ACC112 (cell line): ENCODE measurements at regions not wholly inside any gene's neighbourhood (a gene's known extent, or its start where the extent isn't known, plus 50 kb on each side); places are given as distances from the start of the nearest gene placed in this dataset.

Experiments used
- H2AFZ ChIP-seq: fragments of 200-600 bp; sonication (generic); one replicate; pipeline ENCODE4 v1.6.0; 2017; ENCODE audit warnings: antibody characterized with exemption, low read length; ENCODE audit not compliant: unreplicated experiment
- H3K27ac ChIP-seq: fragments of 200-600 bp; sonication (generic); 2 replicates; pipeline ENCODE4 v1.5.1; 2014; ENCODE audit warnings: low read depth, mild to moderate bottlenecking, antibody characterized with exemption, low read length, moderate library complexity
- H3K27me3 ChIP-seq: fragments of 200-600 bp; sonication (generic); 2 replicates; pipeline ENCODE4 v1.6.1; 2014; ENCODE audit warnings: mild to moderate bottlenecking, antibody characterized with exemption, low read length, moderate library complexity, mixed read lengths; ENCODE audit not compliant: insufficient read depth
- H3K36me3 ChIP-seq: fragments of 200-600 bp; sonication (generic); 2 replicates; pipeline ENCODE4 v1.6.1; 2016; ENCODE audit warnings: mild to moderate bottlenecking, antibody characterized with exemption, low read length, moderate library complexity, mixed read lengths; ENCODE audit not compliant: insufficient read depth
- H3K4me1 ChIP-seq: fragments of 200-600 bp; sonication (generic); one replicate; pipeline ENCODE4 v1.6.1; 2016; ENCODE audit warnings: low read length, mixed read lengths; ENCODE audit not compliant: insufficient read depth, unreplicated experiment, control insufficient read depth
- H3K4me3 ChIP-seq: fragments of 200-600 bp; sonication (generic); 2 replicates; pipeline ENCODE4 v1.5.1; 2014; ENCODE audit warnings: mild to moderate bottlenecking, low read depth, low read length
- H3K79me2 ChIP-seq: fragments of 200-600 bp; sonication (generic); one replicate; pipeline ENCODE4 v1.6.0; 2016; ENCODE audit warnings: low read length; ENCODE audit not compliant: control insufficient read depth, unreplicated experiment, insufficient read depth

DNA sequence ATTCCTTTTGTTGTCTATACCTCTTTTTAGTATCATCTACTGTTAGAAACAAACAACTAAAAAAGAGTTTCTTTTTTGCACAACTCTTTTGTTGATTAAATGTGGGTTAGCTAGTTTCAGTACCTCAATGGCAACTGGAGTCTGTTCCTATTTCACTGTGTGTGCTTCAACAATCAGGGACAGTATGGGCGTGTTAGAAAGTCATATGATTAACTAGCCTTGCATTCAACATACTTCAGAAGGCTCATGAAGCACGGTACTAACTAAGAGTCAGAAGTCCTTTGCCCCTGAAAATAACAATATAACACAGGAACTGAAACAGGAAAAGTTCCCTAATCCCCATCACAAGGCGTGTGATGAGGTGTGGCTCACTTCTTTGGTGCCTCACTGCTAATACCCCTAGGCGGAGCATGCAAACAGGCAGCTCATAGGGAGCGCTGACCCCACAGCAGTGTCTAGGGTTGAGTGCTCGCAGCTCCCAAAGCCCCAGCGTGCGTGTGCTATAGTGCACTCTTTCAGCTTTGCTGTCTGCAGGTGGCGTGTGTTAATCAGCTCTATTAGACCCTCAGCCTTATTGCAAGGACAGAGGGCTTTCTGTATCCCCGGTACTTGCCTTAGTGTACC lies 203.1 kb upstream of the NDST3 start:
- Histone ChIP-seq H2AFZ (no peak overlapping the region), H3K36me3 (no peaks in the 10 kb centered on the region), H3K4me1 (no peaks in the 10 kb centered on the region), H3K4me3 (no peak overlapping the region), H3K79me2 (no peaks in the 10 kb centered on the region), H3K27me3 (no peaks in the 10 kb centered on the region), H3K27ac (no peak overlapping the region)

- Histone ChIP-seq H3K4me3 (no peak overlapping the region), H3K4me1 (no peaks in the 10 kb centered on the region), H3K27me3 (no peaks in the 10 kb centered on the region), H3K79me2 (no peaks in the 10 kb centered on the region), H2AFZ (no peak overlapping the region), H3K27ac (no peak overlapping the region), H3K36me3 (no peaks in the 10 kb centered on the region)
These were observed 198.7 kb upstream of the NDST3 start for GRCh38 chr4:117835566-117835965.

- Histone ChIP-seq H3K4me3 (no peak overlapping the region), H3K27me3 (no peaks in the 10 kb centered on the region), H2AFZ (no peak overlapping the region), H3K4me1 (no peaks in the 10 kb centered on the region), H3K79me2 (no peaks in the 10 kb centered on the region), H3K36me3 (no peaks in the 10 kb centered on the region), H3K27ac (no peak overlapping the region)
These were observed 189.7 kb upstream of the NDST3 start for GRCh38 chr4:117844594-117844993.

DNA sequence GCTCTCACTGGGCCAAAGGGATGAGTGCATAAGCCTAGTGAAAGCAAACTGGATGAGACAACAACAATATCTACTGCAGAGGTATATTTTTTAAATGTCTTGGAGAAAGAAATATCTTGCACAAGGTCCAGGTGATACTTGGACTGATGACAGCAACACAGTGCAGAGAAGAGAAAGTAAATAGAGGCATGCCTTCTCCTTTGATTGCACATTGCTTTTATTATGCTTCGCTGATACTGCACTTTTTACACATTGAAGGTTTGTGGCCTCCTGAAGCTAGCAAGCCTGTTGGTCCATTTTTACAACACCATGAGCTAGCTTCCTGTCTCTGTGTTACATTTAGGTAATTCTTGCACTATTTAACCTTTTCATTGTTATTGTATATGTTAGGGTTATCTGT lies 189.0 kb upstream of the NDST3 start:
- no peak overlapping the region for H3K27ac ChIP-seq
- H2AFZ ChIP-seq, result no peak overlapping the region
- no peaks in the 10 kb centered on the region for H3K4me1 ChIP-seq
- no peaks in the 10 kb centered on the region for H3K36me3 ChIP-seq
- H3K4me3 ChIP-seq, result no peak overlapping the region
- no peaks in the 10 kb centered on the region for H3K27me3 ChIP-seq
- H3K79me2 ChIP-seq, result no peaks in the 10 kb centered on the region

GRCh38 chr4:117847849-117848248 lies 186.4 kb upstream of the NDST3 start:
- no peaks in the 10 kb centered on the region for H3K4me1 ChIP-seq
- no peak overlapping the region for H2AFZ ChIP-seq
- no peak overlapping the region for H3K27ac ChIP-seq
- H3K27me3 ChIP-seq, result no peaks in the 10 kb centered on the region
- H3K36me3 ChIP-seq, result no peaks in the 10 kb centered on the region
- H3K4me3 ChIP-seq, result no peak overlapping the region
- H3K79me2 ChIP-seq, result no peaks in the 10 kb centered on the region

DNA sequence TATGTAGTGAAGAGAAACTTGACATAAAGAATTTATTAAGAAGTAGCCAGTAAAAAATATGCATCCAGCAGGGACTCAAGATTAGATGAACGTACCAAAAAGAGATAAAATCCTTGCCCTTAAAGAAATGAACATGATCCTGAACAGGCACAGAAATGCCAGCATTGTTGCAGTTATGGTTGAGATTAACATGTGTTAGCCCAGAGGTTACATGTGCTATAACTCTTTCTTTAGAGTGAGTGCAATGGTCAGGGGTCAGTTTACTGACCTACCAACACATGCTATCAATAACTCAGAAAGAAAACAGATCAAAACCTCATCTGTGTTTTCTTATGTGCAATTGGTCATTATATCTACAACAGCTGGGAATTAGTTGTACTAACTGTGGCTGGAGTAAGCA lies 166.1 kb upstream of the NDST3 start:
- no peaks in the 10 kb centered on the region for H3K27me3 ChIP-seq
- no peak overlapping the region for H2AFZ ChIP-seq
- H3K4me3 ChIP-seq, result no peak overlapping the region
- no peak overlapping the region for H3K27ac ChIP-seq
- no peaks in the 10 kb centered on the region for H3K36me3 ChIP-seq
- H3K4me1 ChIP-seq, result no peaks in the 10 kb centered on the region
- H3K79me2 ChIP-seq, result no peaks in the 10 kb centered on the region

DNA sequence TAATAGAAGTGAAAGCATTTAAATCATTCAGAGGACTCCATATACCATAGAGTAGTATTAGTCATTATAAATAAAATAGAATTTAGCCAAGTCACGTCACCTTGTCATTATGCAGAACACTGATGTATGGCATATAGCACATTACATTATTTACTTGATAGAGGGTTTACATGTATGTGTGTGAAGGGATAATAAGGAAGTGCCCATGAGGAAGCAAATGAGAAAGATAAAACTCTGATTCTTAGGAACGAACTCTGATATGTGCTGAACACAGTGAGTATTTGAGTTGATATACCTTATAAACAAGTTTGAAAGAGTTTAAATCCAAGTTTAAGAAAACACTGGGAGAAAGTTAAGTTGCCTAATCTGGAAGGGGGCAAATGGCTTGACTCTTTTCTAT lies 160.5 kb upstream of the NDST3 start:
- H3K4me1 ChIP-seq, result no peaks in the 10 kb centered on the region
- H3K27ac ChIP-seq, result no peak overlapping the region
- no peaks in the 10 kb centered on the region for H3K27me3 ChIP-seq
- no peak overlapping the region for H2AFZ ChIP-seq
- H3K4me3 ChIP-seq, result no peak overlapping the region
- no peaks in the 10 kb centered on the region for H3K79me2 ChIP-seq
- no peaks in the 10 kb centered on the region for H3K36me3 ChIP-seq

DNA sequence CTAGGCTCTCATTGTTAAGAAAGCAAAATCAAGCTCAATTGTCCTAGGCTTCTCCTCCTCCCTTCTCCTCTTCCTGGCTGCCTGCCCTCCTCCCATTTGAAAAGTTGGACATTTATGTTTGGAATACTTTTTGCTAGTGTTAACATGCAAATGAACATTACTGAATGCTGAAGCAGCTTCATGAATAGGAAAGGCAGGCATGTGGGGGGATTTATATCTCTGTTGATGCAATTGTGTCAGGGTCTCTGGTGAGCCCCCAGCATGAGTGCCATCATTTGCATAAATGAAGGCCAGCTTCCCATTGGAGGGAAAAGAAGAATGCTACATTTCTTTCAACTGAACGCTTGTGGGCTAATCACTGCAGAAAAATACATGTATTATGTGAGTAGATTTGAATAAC lies 160.1 kb upstream of the NDST3 start:
- no peaks in the 10 kb centered on the region for H3K27me3 ChIP-seq
- H3K4me3 ChIP-seq, result no peak overlapping the region
- no peaks in the 10 kb centered on the region for H3K79me2 ChIP-seq
- H3K4me1 ChIP-seq, result no peaks in the 10 kb centered on the region
- no peaks in the 10 kb centered on the region for H3K36me3 ChIP-seq
- H2AFZ ChIP-seq, result no peak overlapping the region
- H3K27ac ChIP-seq, result no peak overlapping the region

DNA sequence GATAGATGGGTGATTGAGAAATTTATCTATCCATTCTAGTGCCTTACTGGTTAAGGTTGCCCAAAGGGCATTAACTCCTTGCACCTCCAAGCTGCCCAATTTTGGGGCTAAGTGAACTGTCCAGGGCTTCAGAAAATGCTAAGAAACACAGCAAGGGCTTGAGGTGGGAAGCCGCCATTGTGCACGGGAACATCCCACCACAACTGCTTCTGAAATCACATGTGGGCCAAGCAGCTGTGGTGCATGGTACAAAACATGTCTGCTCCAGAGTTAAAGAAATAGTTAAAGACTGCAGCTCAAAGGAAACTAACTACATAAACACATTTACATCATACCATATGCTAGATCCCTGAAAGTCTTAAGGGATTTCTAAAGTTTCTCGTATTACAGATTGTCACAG lies 144.3 kb upstream of the NDST3 start:
- H3K4me1 ChIP-seq, result no peaks in the 10 kb centered on the region
- no peaks in the 10 kb centered on the region for H3K79me2 ChIP-seq
- no peaks in the 10 kb centered on the region for H3K36me3 ChIP-seq
- H3K27ac ChIP-seq, result no peak overlapping the region
- no peak overlapping the region for H2AFZ ChIP-seq
- H3K4me3 ChIP-seq, result no peak overlapping the region
- H3K27me3 ChIP-seq, result no peaks in the 10 kb centered on the region

- Histone ChIP-seq H3K27ac (no peak overlapping the region), H2AFZ (no peak overlapping the region), H3K36me3 (no peaks in the 10 kb centered on the region), H3K4me3 (no peak overlapping the region), H3K79me2 (no peaks in the 10 kb centered on the region), H3K27me3 (no peaks in the 10 kb centered on the region), H3K4me1 (no peaks in the 10 kb centered on the region)
These were observed 141.1 kb upstream of the NDST3 start for GRCh38 chr4:117893207-117893606.

DNA sequence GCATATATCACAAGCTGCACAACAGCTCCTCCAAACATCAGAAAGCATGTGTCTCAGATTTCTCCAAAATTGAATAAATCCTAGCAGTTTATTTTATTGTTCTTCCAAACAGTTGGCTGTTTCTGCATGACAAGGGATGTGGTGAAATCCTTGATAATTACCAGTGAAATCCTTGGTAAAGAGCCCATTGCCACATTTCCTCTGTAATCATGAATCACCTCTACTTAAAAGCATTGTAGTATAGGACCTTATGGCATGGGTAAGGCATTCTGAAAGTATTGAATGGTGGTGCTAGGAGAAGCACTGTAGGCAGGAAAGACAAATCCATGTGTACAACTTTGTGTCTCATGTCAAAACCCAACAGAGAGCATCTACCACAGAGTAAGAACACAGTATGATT lies 135.8 kb upstream of the NDST3 start:
- no peak overlapping the region for H3K4me3 ChIP-seq
- H3K27ac ChIP-seq, result no peak overlapping the region
- H3K27me3 ChIP-seq, result no peaks in the 10 kb centered on the region
- no peaks in the 10 kb centered on the region for H3K36me3 ChIP-seq
- no peak overlapping the region for H2AFZ ChIP-seq
- H3K4me1 ChIP-seq, result no peaks in the 10 kb centered on the region
- no peaks in the 10 kb centered on the region for H3K79me2 ChIP-seq
